GM18508 (cell line): ENCODE measurements at regions not wholly inside any gene's neighbourhood (a gene's known extent, or its start where the extent isn't known, plus 50 kb on each side); places are given as distances from the start of the nearest gene placed in this dataset.
A peak's percentile ranks its signal among the peaks of the same experiment; 100 is the strongest.
"Not testable (repeated sequence)": the region's sequence is repeated elsewhere in the genome, so short reads cannot be mapped to it uniquely, and the experiment has no call there.

Experiments
- ATAC-seq: cut with Tn5 transposase; IDR thresholded peaks from one replicate; pipeline ENCODE4 v1.9.1; 2021; ENCODE audit warnings: moderate number of reproducible peaks; ENCODE audit not compliant: insufficient read depth, unreplicated experiment

- no peak for ATAC-seq
Measured at GRCh38 chr1:186775881-186776560, 52.7 kb upstream of the PLA2G4A start.

GRCh38 chr1:186775036-186775435, 53.7 kb upstream of the PLA2G4A start:
- ATAC-seq = no peak

- ATAC-seq = no peak
Measured at GRCh38 chr1:186772228-186772627, 56.5 kb upstream of the PLA2G4A start.

GRCh38 chr1:186770421-186770820, 58.3 kb upstream of the PLA2G4A start:
- ATAC-seq = no peak

- peak; percentile 67 for ATAC-seq
Measured at GRCh38 chr1:186768906-186769305, 59.8 kb upstream of the PLA2G4A start.

GRCh38 chr1:186765446-186765845, 63.3 kb upstream of the PLA2G4A start:
- no peak for ATAC-seq

GRCh38 chr1:186763107-186763506, 65.6 kb upstream of the PLA2G4A start:
- no peak for ATAC-seq

- no peak for ATAC-seq
Measured at GRCh38 chr1:186762653-186763052, 66.1 kb upstream of the PLA2G4A start.

GRCh38 chr1:186761358-186761757, 67.4 kb upstream of the PLA2G4A start:
- ATAC-seq = no peak

- no peak for ATAC-seq
Measured at GRCh38 chr1:186760446-186760845, 68.3 kb upstream of the PLA2G4A start.

GRCh38 chr1:186758896-186759606, 69.7 kb upstream of the PLA2G4A start:
- not testable (repeated sequence) for ATAC-seq

- no peak for ATAC-seq
Measured at GRCh38 chr1:186757851-186758250, 70.9 kb upstream of the PLA2G4A start.

- no peak for ATAC-seq
Measured at GRCh38 chr1:186754542-186755145, 74.1 kb upstream of the PLA2G4A start.

- no peak for ATAC-seq
Measured at GRCh38 chr1:186753241-186753640, 73.0 kb upstream of the PTGS2 start.

GRCh38 chr1:186750257-186750656, 70.0 kb upstream of the PTGS2 start:
- ATAC-seq = no peak

- no peak for ATAC-seq
Measured at GRCh38 chr1:186749820-186750219, 69.6 kb upstream of the PTGS2 start.

- no peak for ATAC-seq
Measured at GRCh38 chr1:186747661-186748060, 67.4 kb upstream of the PTGS2 start.

- no peak for ATAC-seq
Measured at GRCh38 chr1:186745531-186746146, 65.4 kb upstream of the PTGS2 start.

GRCh38 chr1:186741640-186742039, 61.4 kb upstream of the PTGS2 start:
- no peak for ATAC-seq

GRCh38 chr1:186740324-186740723, 60.1 kb upstream of the PTGS2 start:
- ATAC-seq = no peak

- no peak for ATAC-seq
Measured at GRCh38 chr1:186739515-186739914, 59.3 kb upstream of the PTGS2 start.
